ENCODE measurements at regions not wholly inside any gene's neighbourhood (a gene's known extent, or its start where the extent isn't known, plus 50 kb on each side); places are given as distances from the start of the nearest gene placed in this dataset.

GRCh38 chr12:114746297-114747011 is 62.5 kb upstream of the TBX3 start:
- no peak for TF ChIP-seq SUZ12 (IDR thresholded peaks at IDR 0.05; ENCODE audit: extremely low read depth, insufficient read depth, insufficient read length)
- TF ChIP-seq ZNF274 (IDR thresholded peaks at IDR 0.05; ENCODE audit: low read depth, low read length) = no peak
- no peak for TF ChIP-seq YY1 (IDR thresholded peaks at IDR 0.05; ENCODE audit: insufficient read depth, insufficient read length)

Data from NT2/D1 (cell line).